ENCODE measurements at regions not wholly inside any gene's neighbourhood (a gene's known extent, or its start where the extent isn't known, plus 50 kb on each side); places are given as distances from the start of the nearest gene placed in this dataset.

GRCh38 chr11:70667767-70668166 is 269.4 kb downstream of the CTTN start (continued):
- TF ChIP-seq GPN1 (CRISPR knock-in tag; IDR thresholded peaks at IDR 0.05; ENCODE audit: borderline replicate concordance): no peak
- TF ChIP-seq ZNF674 (CRISPR knock-in tag; IDR thresholded peaks at IDR 0.05; ENCODE audit: low read depth): no peak
- no peak for TF ChIP-seq MYNN (CRISPR knock-in tag; IDR thresholded peaks at IDR 0.05; ENCODE audit: low read depth)
- no peak for TF ChIP-seq ZMYM4 (CRISPR knock-in tag; IDR thresholded peaks at IDR 0.05)
- TF ChIP-seq SETDB1 (CRISPR knock-in tag; IDR thresholded peaks at IDR 0.05; ENCODE audit: borderline replicate concordance): no peak
- no peak for TF ChIP-seq MTF1 (CRISPR knock-in tag; IDR thresholded peaks at IDR 0.05)
- TF ChIP-seq ZNF44 (CRISPR knock-in tag; IDR thresholded peaks at IDR 0.05): no peak
- no peak for TF ChIP-seq RELA (CRISPR knock-in tag; IDR thresholded peaks at IDR 0.05)
- no peak for TF ChIP-seq ZBTB40 (IDR thresholded peaks at IDR 0.05)
- TF ChIP-seq ZBTB40 (CRISPR knock-in tag; IDR thresholded peaks at IDR 0.05): no peak
- TF ChIP-seq, protein P1, sequence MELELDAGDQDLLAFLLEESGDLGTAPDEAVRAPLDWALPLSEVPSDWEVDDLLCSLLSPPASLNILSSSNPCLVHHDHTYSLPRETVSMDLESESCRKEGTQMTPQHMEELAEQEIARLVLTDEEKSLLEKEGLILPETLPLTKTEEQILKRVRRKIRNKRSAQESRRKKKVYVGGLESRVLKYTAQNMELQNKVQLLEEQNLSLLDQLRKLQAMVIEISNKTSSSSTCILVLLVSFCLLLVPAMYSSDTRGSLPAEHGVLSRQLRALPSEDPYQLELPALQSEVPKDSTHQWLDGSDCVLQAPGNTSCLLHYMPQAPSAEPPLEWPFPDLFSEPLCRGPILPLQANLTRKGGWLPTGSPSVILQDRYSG (CRISPR knock-in tag; IDR thresholded peaks at IDR 0.05): no peak
- TF ChIP-seq RXRB (CRISPR knock-in tag; IDR thresholded peaks at IDR 0.05; ENCODE audit: borderline replicate concordance): peak; percentile 62; the same call in 1 of the 2 replicates
- TF ChIP-seq XBP1 (CRISPR knock-in tag; IDR thresholded peaks at IDR 0.05): no peak
- no peak for TF ChIP-seq CCAR2 (optimal IDR thresholded peaks at IDR 0.05; ENCODE audit: low read depth, low read length)
- TF ChIP-seq, protein P2, sequence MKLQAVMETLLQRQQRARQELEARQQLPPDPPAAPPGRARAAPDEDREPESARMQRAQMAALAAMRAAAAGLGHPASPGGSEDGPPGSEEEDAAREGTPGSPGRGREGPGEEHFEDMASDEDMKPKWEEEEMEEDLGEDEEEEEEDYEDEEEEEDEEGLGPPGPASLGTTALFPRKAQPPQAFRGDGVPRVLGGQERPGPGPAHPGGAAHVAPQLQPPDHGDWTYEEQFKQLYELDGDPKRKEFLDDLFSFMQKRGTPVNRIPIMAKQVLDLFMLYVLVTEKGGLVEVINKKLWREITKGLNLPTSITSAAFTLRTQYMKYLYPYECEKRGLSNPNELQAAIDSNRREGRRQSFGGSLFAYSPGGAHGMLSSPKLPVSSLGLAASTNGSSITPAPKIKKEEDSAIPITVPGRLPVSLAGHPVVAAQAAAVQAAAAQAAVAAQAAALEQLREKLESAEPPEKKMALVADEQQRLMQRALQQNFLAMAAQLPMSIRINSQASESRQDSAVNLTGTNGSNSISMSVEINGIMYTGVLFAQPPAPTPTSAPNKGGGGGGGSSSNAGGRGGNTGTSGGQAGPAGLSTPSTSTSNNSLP (IDR thresholded peaks at IDR 0.05; ENCODE audit: low read depth, low read length): no peak
- no peak for TF ChIP-seq KLF11 (CRISPR knock-in tag; IDR thresholded peaks at IDR 0.05)
- TF ChIP-seq ZNF841 (CRISPR knock-in tag; IDR thresholded peaks at IDR 0.05; ENCODE audit: borderline replicate concordance): no peak
- 0 out of 2 replicates have a peak, but pooled peaks have one; percentile 30 for TF ChIP-seq KDM6A (CRISPR knock-in tag; IDR thresholded peaks at IDR 0.05; ENCODE audit: low read depth)
- no peak for TF ChIP-seq ZNF235 (CRISPR knock-in tag; IDR thresholded peaks at IDR 0.05; ENCODE audit: borderline replicate concordance)
- no peak for TF ChIP-seq ZNF317 (CRISPR knock-in tag; IDR thresholded peaks at IDR 0.05)
- no peak for TF ChIP-seq ZNF766 (CRISPR knock-in tag; IDR thresholded peaks at IDR 0.05; ENCODE audit: borderline replicate concordance)
- TF ChIP-seq KLF9 (CRISPR knock-in tag; IDR thresholded peaks at IDR 0.05; ENCODE audit: low read depth): no peak
- TF ChIP-seq JUNB (CRISPR knock-in tag; IDR thresholded peaks at IDR 0.05; ENCODE audit: borderline replicate concordance): no peak
